Esophagus squamous epithelium (tissue), 5 donors: ENCODE measurements at regions not wholly inside any gene's neighbourhood (a gene's known extent, or its start where the extent isn't known, plus 50 kb on each side); places are given as distances from the start of the nearest gene placed in this dataset.
"Not testable (repeated sequence)": the region's sequence is repeated elsewhere in the genome, so short reads cannot be mapped to it uniquely, and the experiment has no call there.

ENCODE experiments used
- DNase-seq: peaks from one replicate; lab custom pipeline; 2025; lab: John Stamatoyannopoulos, UW
- H3K27ac ChIP-seq, 4 donors: fragments of 200-600 bp; sonication (generic); one replicate each; pipeline ENCODE4 v1.5.1; 2016 to 2019; ENCODE audit warnings: mild to moderate bottlenecking in 1 of 4
- H3K27me3 ChIP-seq, 4 donors: fragments of 200-600 bp; sonication (generic); 1 replicate in 3 of 4; 2 replicates in 1 of 4; pipeline versions ENCODE4 v1.5.1 to v1.6.0; 2017 to 2021; ENCODE audit warnings: antibody characterized with exemption in 1 of 4
- H3K36me3 ChIP-seq, 3 donors: fragments of 200-600 bp; sonication (generic); one replicate each; pipeline ENCODE4 v1.5.1; 2016 to 2019
- H3K4me1 ChIP-seq, 3 donors: fragments of 200-600 bp; sonication (generic); one replicate each; pipeline ENCODE4 v1.5.1; 2017 to 2019
- H3K4me3 ChIP-seq, 4 donors: fragments of 200-600 bp; sonication (generic); 1 replicate in 3 of 4; 2 replicates in 1 of 4; pipeline ENCODE4 v1.5.1; 2016 to 2019; ENCODE audit warnings: mild to moderate bottlenecking in 2 of 4, moderate library complexity in 1 of 4
- H3K9me3 ChIP-seq, 3 donors: fragments of 200-600 bp; sonication (generic); one replicate each; pipeline ENCODE4 v1.5.1; 2016 to 2019
- CTCF ChIP-seq, 6 experiments: fragments of 450-650 bp in 4 of 6; fragments of 200-600 bp in 2 of 6; sonication (generic) in 2 of 6; IDR thresholded peaks; one replicate each; pipeline ENCODE4 v1.5.1; 2016 to 2019; ENCODE audit warnings: antibody characterized with exemption in 6 of 6, mild to moderate bottlenecking in 4 of 6, moderate library complexity in 4 of 6
- POLR2A ChIP-seq, 4 donors: fragments of 450-650 bp; IDR thresholded peaks; one replicate each; pipeline ENCODE4 v1.6.1; 2017; ENCODE audit warnings: antibody characterized with exemption in 4 of 4, mild to moderate bottlenecking in 4 of 4, moderate library complexity in 3 of 4
- WGBS, 2 donors: methylation state at CpG; one replicate each; pipeline ENCODE4 v1.1.5; 2018; 5-methylcytosine and 5-hydroxymethylcytosine counted together
- intact Hi-C: fragments of 100-400 bp; cut with DNase I; formaldehyde crosslinking; loops from one replicate; pipeline ENCODE4 v1.15.0; 2022
- donor health status: DM: yes; HTN: yes; CAD: no.

DNA sequence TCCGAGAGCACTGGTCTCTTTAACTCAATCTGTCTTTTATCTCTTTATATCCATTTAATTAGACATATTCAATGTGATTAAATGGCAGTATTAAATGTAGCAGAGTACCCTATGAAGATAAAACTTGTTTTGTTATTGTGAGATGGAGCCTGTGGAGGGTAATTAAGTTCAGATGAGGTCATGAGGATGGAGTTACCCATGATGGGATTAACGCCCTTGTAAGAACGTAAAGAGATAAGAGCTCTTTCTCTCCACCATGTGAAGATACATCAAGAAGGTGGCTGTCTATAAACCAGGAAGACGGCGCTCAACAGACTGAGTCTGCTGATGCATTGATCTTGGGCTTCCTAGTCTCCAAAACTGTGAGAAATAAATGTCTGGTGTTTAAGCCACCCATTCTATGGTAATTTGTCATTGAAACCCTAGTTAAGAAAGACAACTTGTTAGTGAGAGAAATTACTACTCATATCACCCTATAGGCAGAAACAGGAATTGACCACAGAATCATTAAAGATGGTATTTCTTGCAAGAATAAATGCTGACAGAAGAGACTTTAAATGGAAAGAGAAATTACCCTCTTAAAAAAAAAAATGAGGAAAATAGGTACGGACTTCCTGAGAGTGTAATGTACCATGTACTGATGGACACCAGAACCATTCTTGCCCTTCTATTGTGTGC lies 738.7 kb upstream of the CHAC2 start:
- H3K9me3 ChIP-seq: no peaks in the 10 kb centered on the region
- no peaks in the 10 kb centered on the region for H3K27me3 ChIP-seq
- no peak for DNase-seq
- no peak overlapping the region for H3K4me3 ChIP-seq
- no peaks in the 10 kb centered on the region for H3K36me3 ChIP-seq
- 77% methylated on average over 6 of the region's 6 CpGs for WGBS, 2 donors
- H3K27ac ChIP-seq: no peak overlapping the region
- H3K4me1 ChIP-seq: no peaks in the 10 kb centered on the region
- no peak for TF ChIP-seq CTCF (IDR thresholded peaks at IDR 0.05)
- no peak for TF ChIP-seq POLR2A (IDR thresholded peaks at IDR 0.05)
- intact Hi-C loops: no loop called here

- Histone ChIP-seq H3K27ac (no peak overlapping the region), H3K27me3 (no peaks in the 10 kb centered on the region), H3K4me3 (no peak overlapping the region), H3K36me3 (no peaks in the 10 kb centered on the region), H3K9me3 (no peaks in the 10 kb centered on the region), H3K4me1 (no peaks in the 10 kb centered on the region)
- TF ChIP-seq POLR2A (IDR thresholded peaks at IDR 0.05) (no peak), CTCF (IDR thresholded peaks at IDR 0.05) (no peak)
- intact Hi-C loops: no loop called here
- DNase-seq: no peak
Observed at GRCh38 chr2:53028225-53028624, 739.4 kb upstream of the CHAC2 start.

DNA sequence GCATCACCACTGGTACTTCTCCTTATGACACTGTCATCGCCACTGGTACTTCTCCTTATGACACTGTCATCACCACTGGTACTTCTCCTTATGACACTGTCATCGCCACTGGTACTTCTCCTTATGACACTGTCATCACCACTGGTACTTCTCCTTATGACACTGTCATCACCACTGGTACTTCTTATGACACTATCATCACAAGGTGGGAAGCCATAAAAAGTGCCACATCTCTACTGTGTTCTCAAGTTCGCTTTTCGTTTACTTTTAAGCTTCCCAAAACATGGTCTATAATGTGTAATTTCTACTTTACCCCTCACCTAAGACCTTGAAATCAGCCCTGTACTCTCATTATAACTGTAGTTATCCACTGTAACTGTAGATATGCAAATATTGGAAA lies 745.4 kb upstream of the CHAC2 start:
- H3K4me1 ChIP-seq: not testable (repeated sequence)

DNA sequence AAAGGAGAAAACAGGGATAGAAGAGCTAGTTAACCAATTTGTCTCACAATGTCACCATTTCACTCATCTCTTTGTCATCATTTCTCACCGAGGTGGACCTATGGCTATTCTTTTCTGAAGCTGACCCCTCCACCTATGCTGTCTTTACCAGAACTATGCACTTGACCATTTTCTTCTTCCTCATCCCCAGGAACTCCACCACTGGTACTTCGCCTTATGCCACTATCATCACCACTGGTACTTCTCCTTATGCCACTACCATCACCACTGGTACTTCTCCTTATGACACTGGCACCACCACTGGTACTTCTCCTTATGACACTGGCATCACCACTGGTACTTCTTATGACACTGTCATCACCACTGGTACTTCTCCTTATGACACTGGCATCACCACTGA lies 745.8 kb upstream of the CHAC2 start:
- WGBS, 2 donors: 73 to 77% methylated on average over 2 of the region's 2 CpGs
- DNase-seq: no peak
- no peak overlapping the region for H3K27ac ChIP-seq
- no peaks in the 10 kb centered on the region for H3K4me1 ChIP-seq
- TF ChIP-seq CTCF (IDR thresholded peaks at IDR 0.05): no peak
- TF ChIP-seq POLR2A (IDR thresholded peaks at IDR 0.05): no peak
- no peaks in the 10 kb centered on the region for H3K9me3 ChIP-seq
- H3K27me3 ChIP-seq: no peaks in the 10 kb centered on the region
- intact Hi-C loops: no loop called here
- H3K4me3 ChIP-seq: no peak overlapping the region
- H3K36me3 ChIP-seq: no peaks in the 10 kb centered on the region

More for the DNA sequence above, 745.4 kb upstream of the CHAC2 start:
- WGBS, 2 donors: 78 to 86% methylated on average over 4 of the region's 4 CpGs
- H3K27me3 ChIP-seq, H3K27ac ChIP-seq, H3K9me3 ChIP-seq, H3K4me3 ChIP-seq, intact Hi-C loops, DNase-seq, H3K36me3 ChIP-seq: not testable (repeated sequence)

GRCh38 chr2:53021292-53021691 lies 746.3 kb upstream of the CHAC2 start:
- WGBS, 2 donors: 50 to 55% methylated on average over 3 of the region's 3 CpGs

More at GRCh38 chr2:53021292-53021691, 746.3 kb upstream of the CHAC2 start:
- Histone ChIP-seq H3K9me3 (no peaks in the 10 kb centered on the region), H3K4me3 (no peak overlapping the region), H3K27me3 (no peaks in the 10 kb centered on the region), H3K36me3 (no peaks in the 10 kb centered on the region), H3K27ac (no peak overlapping the region), H3K4me1 (no peaks in the 10 kb centered on the region)
- no peak for DNase-seq
- intact Hi-C loops: no loop called here
- TF ChIP-seq CTCF (IDR thresholded peaks at IDR 0.05): no peak
- TF ChIP-seq POLR2A (IDR thresholded peaks at IDR 0.05): no peak
